Panc1 (cell line): ENCODE measurements at regions not wholly inside any gene's neighbourhood (a gene's known extent, or its start where the extent isn't known, plus 50 kb on each side); places are given as distances from the start of the nearest gene placed in this dataset.

ENCODE experiments used
- ATAC-seq: fragments of 200-7000 bp; cut with Tn5 transposase; 2 replicates; pipeline ENCODE4 v1.9.1; 2020; ENCODE audit warnings: mild to moderate bottlenecking, moderate library complexity
- BruUV-seq: library from RNA; stranded (reverse); fragments of 400-500 nt; replicated peaks from 2 replicates; lab custom pipeline; 2021; lab: Mats Ljungman, UMichigan
- CTCF ChIA-PET: fragments of 300-600 bp; sonication (Branson Sonifier 250); formaldehyde crosslinking; loops from one replicate; lab custom pipeline; 2022; ENCODE audit warnings: antibody characterized with exemption; lab: Charles Lee
- POLR2A ChIA-PET: fragments of 300-600 bp; sonication (Branson Sonifier 250); formaldehyde crosslinking; loops from one replicate; lab custom pipeline; 2022; ENCODE audit warnings: antibody characterized with exemption; lab: Charles Lee
- DNase-seq: peaks from one replicate; pipeline ENCODE4 v3.0.0-alpha.2; 2010; ENCODE audit warnings: low read depth, low spot score
- H3K27ac ChIP-seq: 2 replicates; pipeline ENCODE4 v1.5.1; 2011; ENCODE audit warnings: mild to moderate bottlenecking, low read length, inconsistent platforms
- H3K27me3 ChIP-seq: fragments of 200-500 bp; sonication (Bioruptor generic); 2 replicates; pipeline ENCODE4 v1.6.0; 2014; ENCODE audit warnings: low read length, inconsistent platforms; ENCODE audit not compliant: control insufficient read depth, insufficient read depth
- H3K36me3 ChIP-seq: fragments of 200-500 bp; sonication (Bioruptor generic); 2 replicates; pipeline ENCODE4 v1.5.1; 2014; ENCODE audit warnings: inconsistent platforms, mild to moderate bottlenecking, low read length, moderate library complexity; ENCODE audit not compliant: control insufficient read depth, insufficient read depth
- H3K4me1 ChIP-seq: 2 replicates; pipeline ENCODE4 v1.5.1; 2011; ENCODE audit warnings: inconsistent platforms, mild to moderate bottlenecking, low read length, moderate library complexity; ENCODE audit not compliant: control insufficient read depth, insufficient read depth
- H3K4me3 ChIP-seq, 2 experiments: 2 replicates each; pipeline ENCODE4 v1.5.1; 2011 to 2012; ENCODE audit warnings: low read depth in 2 of 2, low read length in 2 of 2, mild to moderate bottlenecking in 2 of 2, inconsistent platforms in 1 of 2, moderate library complexity in 1 of 2
- H3K9me3 ChIP-seq: fragments of 200-500 bp; sonication (Bioruptor generic); 2 replicates; pipeline ENCODE4 v1.5.1; 2014; ENCODE audit warnings: low read depth, mild to moderate bottlenecking, inconsistent platforms, low read length, moderate library complexity; ENCODE audit not compliant: control insufficient read depth, insufficient read depth
- CTCF ChIP-seq: fragments of 450-650 bp; IDR thresholded peaks from 2 replicates; pipeline ENCODE4 v1.5.1; 2017; ENCODE audit warnings: mild to moderate bottlenecking
- POLR2AphosphoS5 ChIP-seq: IDR thresholded peaks from 2 replicates; pipeline ENCODE4 v1.6.1; 2012; ENCODE audit warnings: mild to moderate bottlenecking, low read depth, low read length, moderate library complexity
- SIN3A ChIP-seq: IDR thresholded peaks from 2 replicates; pipeline ENCODE4 v1.6.1; 2012; ENCODE audit warnings: low read depth, mild to moderate bottlenecking, low read length, moderate library complexity, borderline replicate concordance; ENCODE audit not compliant: insufficient read depth
- TCF7L2 ChIP-seq: IDR thresholded peaks from 2 replicates; pipeline ENCODE4 v1.6.1; 2011; ENCODE audit warnings: mild to moderate bottlenecking, low read depth, low read length, inconsistent platforms
- in situ Hi-C: cut with HindIII; loops from 2 replicates; pipeline ENCODE4 v1.10.0; 2016; ENCODE audit warnings: low sequenced_read_pairs, low pct_unique_long_range_greater_than_20kb
- intact Hi-C: fragments of 100-400 bp; cut with micrococcal nuclease; formaldehyde crosslinking; loops from one replicate; pipeline ENCODE4 v1.10.0; 2022; ENCODE audit not compliant: unreplicated experiment
- TF ChIP-seq, protein P1 (sequence below), 2 experiments: IDR thresholded peaks; 2 replicates each; pipeline ENCODE4 v1.6.1; 2011 to 2012; ENCODE audit warnings: low read depth in 2 of 2, control low read depth in 1 of 2, low read length in 1 of 2, mild to moderate bottlenecking in 1 of 2, moderate library complexity in 1 of 2; ENCODE audit not compliant: insufficient read depth in 1 of 2

- ChIA-PET CTCF (no interaction called here), POLR2A (no interaction called here)
- H3K27ac ChIP-seq = no peak overlapping the region
- no peaks in the 10 kb centered on the region for H3K27me3 ChIP-seq
- in situ Hi-C loops (no loop called here), intact Hi-C loops (no loop called here)
- no peak overlapping the region for H3K4me3 ChIP-seq
- no peaks in the 10 kb centered on the region for H3K36me3 ChIP-seq
- TF ChIP-seq TCF7L2 = no peak
- TF ChIP-seq CTCF = no peak
- no peak for TF ChIP-seq SIN3A
- no peak for TF ChIP-seq POLR2AphosphoS5
- TF ChIP-seq, protein P1, sequence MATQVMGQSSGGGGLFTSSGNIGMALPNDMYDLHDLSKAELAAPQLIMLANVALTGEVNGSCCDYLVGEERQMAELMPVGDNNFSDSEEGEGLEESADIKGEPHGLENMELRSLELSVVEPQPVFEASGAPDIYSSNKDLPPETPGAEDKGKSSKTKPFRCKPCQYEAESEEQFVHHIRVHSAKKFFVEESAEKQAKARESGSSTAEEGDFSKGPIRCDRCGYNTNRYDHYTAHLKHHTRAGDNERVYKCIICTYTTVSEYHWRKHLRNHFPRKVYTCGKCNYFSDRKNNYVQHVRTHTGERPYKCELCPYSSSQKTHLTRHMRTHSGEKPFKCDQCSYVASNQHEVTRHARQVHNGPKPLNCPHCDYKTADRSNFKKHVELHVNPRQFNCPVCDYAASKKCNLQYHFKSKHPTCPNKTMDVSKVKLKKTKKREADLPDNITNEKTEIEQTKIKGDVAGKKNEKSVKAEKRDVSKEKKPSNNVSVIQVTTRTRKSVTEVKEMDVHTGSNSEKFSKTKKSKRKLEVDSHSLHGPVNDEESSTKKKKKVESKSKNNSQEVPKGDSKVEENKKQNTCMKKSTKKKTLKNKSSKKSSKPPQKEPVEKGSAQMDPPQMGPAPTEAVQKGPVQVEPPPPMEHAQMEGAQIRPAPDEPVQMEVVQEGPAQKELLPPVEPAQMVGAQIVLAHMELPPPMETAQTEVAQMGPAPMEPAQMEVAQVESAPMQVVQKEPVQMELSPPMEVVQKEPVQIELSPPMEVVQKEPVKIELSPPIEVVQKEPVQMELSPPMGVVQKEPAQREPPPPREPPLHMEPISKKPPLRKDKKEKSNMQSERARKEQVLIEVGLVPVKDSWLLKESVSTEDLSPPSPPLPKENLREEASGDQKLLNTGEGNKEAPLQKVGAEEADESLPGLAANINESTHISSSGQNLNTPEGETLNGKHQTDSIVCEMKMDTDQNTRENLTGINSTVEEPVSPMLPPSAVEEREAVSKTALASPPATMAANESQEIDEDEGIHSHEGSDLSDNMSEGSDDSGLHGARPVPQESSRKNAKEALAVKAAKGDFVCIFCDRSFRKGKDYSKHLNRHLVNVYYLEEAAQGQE (IDR thresholded peaks at IDR 0.05; ENCODE audit: insufficient read depth in 1 of 2, low read depth in 2 of 2, low read length in 1 of 2) = no peak
- no peaks in the 10 kb centered on the region for H3K9me3 ChIP-seq
- no peaks in the 10 kb centered on the region for H3K4me1 ChIP-seq
- no peak for DNase-seq
- no peak for ATAC-seq
- BruUV-seq = no TSS peak
These were observed 835.3 kb downstream of the EPHA4 start for GRCh38 chr2:220736778-220737177.

- BruUV-seq = no TSS peak
- no peak for ATAC-seq
- H3K9me3 ChIP-seq = no peaks in the 10 kb centered on the region
These were observed 828.9 kb downstream of the EPHA4 start for GRCh38 chr2:220743203-220743602.

More at GRCh38 chr2:220743203-220743602, 828.9 kb downstream of the EPHA4 start:
- ChIA-PET POLR2A (no interaction called here), CTCF (no interaction called here)
- no peaks in the 10 kb centered on the region for H3K4me1 ChIP-seq
- intact Hi-C loops (no loop called here), in situ Hi-C loops (no loop called here)
- no peak for DNase-seq
- H3K27ac ChIP-seq = no peak overlapping the region
- no peaks in the 10 kb centered on the region for H3K27me3 ChIP-seq
- no peak for TF ChIP-seq POLR2AphosphoS5
- TF ChIP-seq CTCF = no peak
- TF ChIP-seq, protein P1 (IDR thresholded peaks at IDR 0.05; ENCODE audit: insufficient read depth in 1 of 2, low read depth in 2 of 2, low read length in 1 of 2) = no peak
- no peak for TF ChIP-seq TCF7L2
- no peak for TF ChIP-seq SIN3A
- H3K36me3 ChIP-seq = no peaks in the 10 kb centered on the region
- H3K4me3 ChIP-seq = no peak overlapping the region
